ENCODE measurements at regions not wholly inside any gene's neighbourhood (a gene's known extent, or its start where the extent isn't known, plus 50 kb on each side); places are given as distances from the start of the nearest gene placed in this dataset.
"Not testable (repeated sequence)": the region's sequence is repeated elsewhere in the genome, so short reads cannot be mapped to it uniquely, and the experiment has no call there.

DNA sequence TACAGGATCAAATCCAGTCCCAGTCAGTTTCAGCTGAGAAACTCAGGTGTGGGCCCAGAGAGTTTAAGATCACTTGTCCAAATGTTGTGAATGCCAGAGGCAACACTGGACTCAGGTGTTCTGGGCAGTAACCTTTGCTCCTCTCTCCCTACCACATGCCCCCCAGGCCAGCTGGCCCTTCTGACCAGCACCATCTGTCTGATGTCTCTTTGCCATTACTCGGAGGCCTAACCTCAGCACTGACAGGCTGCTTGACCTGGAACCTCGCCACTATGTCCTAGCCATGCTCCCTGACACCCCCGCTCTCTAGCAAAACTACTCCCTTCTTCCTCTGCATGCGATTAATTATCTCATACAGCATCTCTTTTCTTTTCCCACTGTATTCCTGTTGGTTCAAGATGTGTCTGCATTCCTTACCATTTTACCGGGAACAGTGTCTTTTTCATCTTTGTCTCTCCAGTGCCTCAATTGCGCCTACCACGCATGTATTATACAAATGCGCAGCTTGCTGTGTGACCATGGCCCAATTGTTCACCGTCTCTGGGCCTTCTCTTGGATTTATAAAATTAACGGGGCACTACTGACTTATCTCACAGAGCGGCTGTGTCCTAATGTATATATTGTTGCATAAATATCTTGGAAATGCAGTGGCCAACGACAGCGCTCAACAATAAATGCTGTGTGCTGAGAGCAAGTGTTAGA lies 159.5 kb upstream of the IRF2BP2 start:
- peak; percentile 84 for DNase-seq (ENCODE audit: low read depth)

GRCh38 chr1:234768569-234769283 lies 158.7 kb upstream of the IRF2BP2 start:
- DNase-seq (ENCODE audit: low read depth), result no peak

DNA sequence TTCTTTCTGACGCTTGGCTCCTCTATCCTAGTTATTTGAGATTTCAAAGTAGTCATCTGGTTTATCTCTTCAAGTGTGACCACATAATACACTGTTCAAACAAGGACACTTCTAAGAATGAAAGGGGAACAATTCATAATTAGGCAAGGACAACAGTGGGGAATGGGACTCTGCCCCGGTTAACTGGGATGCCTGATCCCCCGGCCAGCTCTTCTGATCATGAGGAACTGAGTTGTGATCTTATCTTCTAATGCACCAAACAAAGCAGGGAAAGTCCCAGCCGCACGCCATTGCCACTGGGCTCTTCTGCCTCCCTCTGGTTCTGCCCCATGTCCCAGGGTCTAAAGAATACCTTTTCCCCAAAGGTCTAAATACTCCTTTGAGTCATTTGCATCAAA lies 158.2 kb upstream of the IRF2BP2 start:
- DNase-seq (ENCODE audit: low read depth), result no peak

- DNase-seq (ENCODE audit: low read depth), result no peak
These were observed 155.7 kb upstream of the IRF2BP2 start for GRCh38 chr1:234765672-234766071.

- DNase-seq (ENCODE audit: low read depth), result no peak
These were observed 155.2 kb upstream of the IRF2BP2 start for GRCh38 chr1:234765181-234765580.

GRCh38 chr1:234763910-234764309 lies 153.9 kb upstream of the IRF2BP2 start:
- DNase-seq (ENCODE audit: low read depth), result no peak

GRCh38 chr1:234763367-234763766 lies 153.4 kb upstream of the IRF2BP2 start:
- DNase-seq (ENCODE audit: low read depth), result no peak

DNA sequence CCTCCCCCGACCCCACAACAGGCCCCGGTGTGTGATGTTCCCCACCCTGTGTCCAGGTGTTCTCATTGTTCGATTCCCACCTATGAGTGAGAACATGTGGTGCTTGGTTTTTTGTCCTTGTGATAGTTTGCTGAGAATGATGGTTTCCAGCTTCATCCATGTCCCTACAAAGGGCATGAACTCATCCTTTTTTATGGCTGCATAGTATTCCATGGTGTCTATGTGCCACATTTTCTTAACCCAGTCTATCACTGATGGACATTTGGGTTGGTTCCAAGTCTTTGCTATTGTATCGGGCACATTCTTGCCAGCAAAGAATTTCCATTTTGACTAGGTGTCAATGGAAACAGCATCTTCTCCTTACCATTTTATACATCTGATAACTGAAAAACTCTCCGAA lies 152.1 kb upstream of the IRF2BP2 start:
- DNase-seq (ENCODE audit: low read depth), result not testable (repeated sequence)

GRCh38 chr1:234760303-234760723 lies 150.3 kb upstream of the IRF2BP2 start:
- DNase-seq (ENCODE audit: low read depth), result no peak

DNA sequence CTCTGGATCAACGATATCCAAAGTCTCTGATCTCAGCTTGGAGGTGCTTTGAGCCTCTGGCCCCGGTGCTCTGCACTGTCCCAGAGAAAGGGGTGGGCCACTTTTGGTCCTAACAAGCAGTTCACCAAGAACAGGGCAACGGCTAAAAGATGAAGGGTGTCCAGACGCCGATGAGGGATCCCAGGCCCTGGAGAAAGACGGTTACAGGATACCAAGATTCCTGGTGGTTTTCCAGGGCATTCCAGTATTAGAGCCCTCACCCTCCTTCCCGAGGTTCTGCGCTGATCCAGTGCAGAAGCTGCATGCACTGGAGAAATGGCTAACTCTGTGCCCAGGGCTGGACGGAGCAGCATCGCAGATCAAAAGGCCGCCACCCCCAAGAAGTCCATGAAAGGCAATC lies 149.9 kb upstream of the IRF2BP2 start:
- no peak for DNase-seq (ENCODE audit: low read depth)

GRCh38 chr1:234758851-234759250 lies 148.9 kb upstream of the IRF2BP2 start:
- DNase-seq (ENCODE audit: low read depth), result no peak

DNA sequence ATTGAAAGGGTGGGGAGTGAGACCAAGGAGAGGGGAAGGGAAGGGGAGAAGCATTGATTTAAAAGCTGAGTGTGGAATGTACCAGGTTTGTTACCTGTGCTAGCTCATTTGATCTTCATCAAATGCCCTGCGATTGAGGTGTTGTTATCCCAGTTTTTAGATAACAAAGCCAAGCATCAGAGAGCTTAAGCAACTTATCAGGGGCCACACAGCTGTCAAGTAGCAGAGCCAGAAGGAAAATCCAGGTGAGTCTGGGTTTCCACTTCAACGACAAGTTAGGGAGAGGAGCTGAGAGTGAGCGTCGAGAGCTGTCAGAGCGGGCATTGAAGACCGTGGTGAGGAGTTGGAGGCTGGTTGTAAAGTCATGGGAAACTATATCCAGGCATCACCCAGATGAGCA lies 146.9 kb upstream of the IRF2BP2 start:
- DNase-seq (ENCODE audit: low read depth), result no peak

DNA sequence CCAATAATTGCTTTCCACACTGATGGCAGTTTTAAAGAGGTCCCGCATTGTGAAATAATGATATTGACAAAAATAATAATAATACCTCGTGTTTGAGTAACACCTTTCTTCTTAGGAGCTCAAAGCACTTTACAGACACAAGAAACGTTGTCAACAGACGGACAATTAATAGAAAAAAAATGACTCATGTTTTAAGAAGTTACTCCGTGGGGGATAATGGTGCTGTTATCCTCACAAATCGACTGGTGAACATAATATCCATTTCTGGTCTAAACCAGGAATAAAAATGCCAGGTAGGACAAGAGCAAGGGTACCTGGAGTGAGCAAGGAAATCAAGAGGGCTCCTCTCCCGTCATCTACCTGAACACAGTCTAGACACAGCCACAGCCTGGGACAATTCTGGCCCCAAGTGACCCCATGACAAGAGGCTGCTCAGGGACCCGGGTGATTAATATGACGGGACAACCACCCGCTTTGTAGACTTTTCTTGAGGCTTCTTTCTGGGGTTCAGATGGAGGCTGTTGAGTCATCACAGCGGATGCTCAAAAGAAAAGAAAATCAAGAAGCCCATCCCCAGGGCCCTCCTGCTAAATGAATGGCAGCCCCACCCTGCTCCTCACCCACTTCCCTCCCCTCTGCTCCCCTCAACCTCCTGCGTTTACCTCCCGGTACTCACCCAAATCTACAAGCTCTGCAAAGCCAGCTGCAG lies 146.2 kb upstream of the IRF2BP2 start:
- no peak for DNase-seq (ENCODE audit: low read depth)

GRCh38 chr1:234755449-234755863 lies 145.5 kb upstream of the IRF2BP2 start:
- DNase-seq (ENCODE audit: low read depth), result peak; percentile 97

DNA sequence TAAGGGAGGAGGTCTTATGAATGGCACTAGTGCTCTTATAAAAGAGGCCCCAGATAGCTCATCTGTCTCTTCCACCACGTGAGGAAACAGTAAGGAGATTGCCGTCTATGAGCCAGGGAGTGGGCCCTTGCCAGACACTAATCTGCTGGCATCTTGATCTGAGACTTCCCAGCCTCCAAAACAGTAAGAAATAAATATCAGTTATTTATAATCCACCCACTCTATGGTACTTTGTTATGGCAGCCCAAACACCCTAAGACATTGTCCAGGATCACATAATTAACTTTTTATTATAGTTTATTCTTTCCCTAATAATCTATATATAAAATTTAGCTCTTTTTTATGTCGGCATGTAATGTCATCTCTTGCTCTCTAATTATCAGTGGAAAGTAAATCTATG lies 144.0 kb upstream of the IRF2BP2 start:
- DNase-seq (ENCODE audit: low read depth), result no peak

DNA sequence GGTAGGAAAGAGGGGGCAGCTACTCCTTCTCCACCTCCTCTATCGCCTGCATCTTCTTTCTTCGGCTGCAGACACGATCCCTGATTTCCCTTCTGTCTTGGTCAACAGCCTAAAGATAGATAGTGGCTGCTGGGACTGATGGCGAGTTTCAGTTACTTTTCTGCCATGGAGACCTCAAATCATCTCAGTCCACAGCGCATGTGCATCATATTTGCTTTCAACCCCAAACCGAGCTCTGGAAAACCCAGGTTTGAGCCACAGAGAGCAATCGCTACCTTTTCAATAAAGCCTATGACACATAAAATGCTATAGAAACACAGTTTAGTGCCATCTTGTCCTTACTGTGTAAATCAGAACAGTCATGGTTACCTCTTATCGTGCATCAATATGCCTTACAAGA lies 142.9 kb upstream of the IRF2BP2 start:
- DNase-seq (ENCODE audit: low read depth), result no peak

DNA sequence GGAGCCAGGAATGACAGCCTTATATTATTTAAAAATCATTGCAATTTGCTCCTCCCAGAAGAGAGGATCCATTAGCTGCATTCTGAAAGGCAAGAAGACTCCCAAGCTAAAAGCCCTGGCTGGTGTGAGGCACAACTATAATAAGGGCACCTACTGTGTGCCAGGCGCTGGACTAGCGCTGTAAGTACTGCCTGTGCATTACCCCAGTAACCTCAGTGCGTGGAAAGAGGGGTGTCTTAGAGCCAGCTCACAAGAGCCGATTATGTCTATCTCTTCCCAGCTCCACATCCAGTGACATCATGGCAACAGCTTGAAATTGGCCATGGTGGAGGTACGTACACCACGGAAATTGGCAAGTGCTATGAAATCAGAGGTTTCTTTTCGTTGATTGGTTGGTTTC lies 141.7 kb upstream of the IRF2BP2 start:
- DNase-seq (ENCODE audit: low read depth), result no peak

- no peak for DNase-seq (ENCODE audit: low read depth)
These were observed 141.1 kb upstream of the IRF2BP2 start for GRCh38 chr1:234750922-234751627.

DNA sequence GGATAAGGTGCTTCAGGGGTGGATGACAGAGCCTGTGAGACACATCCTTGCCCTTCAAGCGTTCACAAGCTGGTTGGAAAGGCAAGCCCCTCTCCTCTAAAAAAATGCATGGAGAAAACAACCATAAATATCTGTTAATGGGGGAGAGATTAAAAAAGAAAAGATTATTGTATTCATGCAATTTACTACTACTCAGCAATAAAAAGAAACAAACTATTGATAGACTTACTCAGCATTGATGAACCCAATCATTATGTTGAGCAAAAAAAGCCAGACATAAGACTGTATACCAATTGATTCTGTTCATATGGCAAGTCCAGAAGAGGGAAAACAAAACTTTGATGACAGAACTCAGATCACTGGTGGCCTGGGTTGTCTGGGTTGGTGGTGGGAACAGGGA lies 138.7 kb upstream of the IRF2BP2 start:
- no peak for DNase-seq (ENCODE audit: low read depth)

- no peak for DNase-seq (ENCODE audit: low read depth)
These were observed 138.1 kb upstream of the IRF2BP2 start for GRCh38 chr1:234748066-234748465.

GRCh38 chr1:234746798-234747196 lies 136.8 kb upstream of the IRF2BP2 start:
- no peak for DNase-seq (ENCODE audit: low read depth)
